Kidney (tissue), 13 donors: ENCODE measurements at regions not wholly inside any gene's neighbourhood (a gene's known extent, or its start where the extent isn't known, plus 50 kb on each side); places are given as distances from the start of the nearest gene placed in this dataset.
"Not testable (repeated sequence)": the region's sequence is repeated elsewhere in the genome, so short reads cannot be mapped to it uniquely, and the experiment has no call there.

Experiments
- DNase-seq, 5 donors: peaks; one replicate each; pipeline ENCODE4 v3.0.0-alpha.2; 2013 to 2020
- FAIRE-seq: peaks from 2 replicates; lab custom pipeline; 2012; peaks lifted over from hg19 to GRCh38; lab: Jason Lieb, UNC
- H3K27ac ChIP-seq, 2 donors: one replicate each; pipeline ENCODE4 v1.7.0; 2013; ENCODE audit warnings: low read depth in 2 of 2, low read length in 2 of 2, inconsistent platforms in 1 of 2
- H3K27me3 ChIP-seq: one replicate; pipeline ENCODE4 v1.7.1; 2013; ENCODE audit warnings: low read length, inconsistent platforms; ENCODE audit not compliant: control insufficient read depth, insufficient read depth
- H3K36me3 ChIP-seq, 3 donors: one replicate each; pipeline versions ENCODE4 v1.7.0 to v1.7.1; 2013; ENCODE audit warnings: low read length in 3 of 3, control low read depth in 1 of 3, inconsistent platforms in 1 of 3; ENCODE audit not compliant: insufficient read depth in 3 of 3, control insufficient read depth in 2 of 3
- H3K4me1 ChIP-seq, 3 donors: one replicate each; pipeline versions ENCODE4 v1.7.0 to v1.7.1; 2013; ENCODE audit warnings: low read length in 3 of 3, inconsistent platforms in 1 of 3, low read depth in 1 of 3; ENCODE audit not compliant: control insufficient read depth in 2 of 3, insufficient read depth in 2 of 3
- H3K4me3 ChIP-seq, 3 donors: one replicate each; pipeline versions ENCODE4 v1.7.0 to v1.8.1; 2013; ENCODE audit warnings: low read length in 3 of 3, control low read depth in 1 of 3, inconsistent platforms in 1 of 3
- H3K9ac ChIP-seq, 3 donors: one replicate each; pipeline versions ENCODE4 v1.7.0 to v1.7.1; 2013; ENCODE audit warnings: low read length in 3 of 3, control low read depth in 1 of 3, inconsistent platforms in 1 of 3
- H3K9me3 ChIP-seq, 3 donors: one replicate each; pipeline versions ENCODE4 v1.7.0 to v1.7.1; 2013; ENCODE audit warnings: low read length in 3 of 3, control low read depth in 1 of 3, inconsistent platforms in 1 of 3; ENCODE audit not compliant: control insufficient read depth in 2 of 3, insufficient read depth in 1 of 3
- CTCF ChIP-seq: IDR thresholded peaks from 3 replicates; pipeline ENCODE4 v1.5.1; 2012; ENCODE audit warnings: mild to moderate bottlenecking, moderate library complexity, borderline replicate concordance; ENCODE audit not compliant: insufficient read depth; ENCODE audit errors: extremely low read depth
- intact Hi-C: fragments of 100-400 bp; cut with DNase I; formaldehyde crosslinking; loops from one replicate; pipeline ENCODE4 v1.11.1; 2022
- donor health status: control.
- donor health status: control.
- donor health status: control.
- donor health status: control.
- donor health status: control.
- donor health status: DM: yes; HTN: yes; CAD: no.
- donor health status: Normal renal cell carcinoma (clear cell type).

- FAIRE-seq (no peak), DNase-seq (no peak)
- no peak for TF ChIP-seq CTCF
- Histone ChIP-seq H3K9ac (no peak overlapping the region), H3K4me3 (no peak overlapping the region), H3K9me3 (no peaks in the 10 kb centered on the region), H3K36me3 (no peaks in the 10 kb centered on the region), H3K27ac (no peak overlapping the region), H3K4me1 (no peaks in the 10 kb centered on the region), H3K27me3 (no peaks in the 10 kb centered on the region)
- intact Hi-C loops: no loop called here
These were observed 169.6 kb upstream of the FOLH1 start for GRCh38 chr11:49377978-49378377.

GRCh38 chr11:49373866-49374265 lies 165.5 kb upstream of the FOLH1 start:
- intact Hi-C loops, H3K36me3 ChIP-seq, FAIRE-seq, H3K4me3 ChIP-seq, H3K27ac ChIP-seq, H3K9ac ChIP-seq, H3K4me1 ChIP-seq, DNase-seq, H3K9me3 ChIP-seq, H3K27me3 ChIP-seq: not testable (repeated sequence)

- H3K27me3 ChIP-seq, intact Hi-C loops, H3K4me1 ChIP-seq, H3K27ac ChIP-seq, H3K9me3 ChIP-seq, H3K9ac ChIP-seq, H3K36me3 ChIP-seq, H3K4me3 ChIP-seq, DNase-seq: not testable (repeated sequence)
- peak; percentile 66 for FAIRE-seq
These were observed 165.0 kb upstream of the FOLH1 start for GRCh38 chr11:49373385-49373784.

GRCh38 chr11:49372137-49372536 lies 163.7 kb upstream of the FOLH1 start:
- DNase-seq (peak in 2 of 5 donors; percentile 7 to 12), FAIRE-seq (peak; percentile 89)
- H3K36me3 ChIP-seq, H3K9ac ChIP-seq, intact Hi-C loops, H3K27me3 ChIP-seq, H3K4me3 ChIP-seq, H3K4me1 ChIP-seq, H3K27ac ChIP-seq, H3K9me3 ChIP-seq: not testable (repeated sequence)
- peak; percentile 13 for TF ChIP-seq CTCF

GRCh38 chr11:49368556-49368955 lies 160.2 kb upstream of the FOLH1 start:
- H3K27me3 ChIP-seq, intact Hi-C loops, H3K9ac ChIP-seq, H3K4me3 ChIP-seq, H3K9me3 ChIP-seq, H3K4me1 ChIP-seq, DNase-seq, H3K27ac ChIP-seq, H3K36me3 ChIP-seq: not testable (repeated sequence)
- FAIRE-seq: peak; percentile 61

- H3K27me3 ChIP-seq, H3K4me1 ChIP-seq, H3K9ac ChIP-seq, intact Hi-C loops, H3K4me3 ChIP-seq, DNase-seq, H3K9me3 ChIP-seq, H3K36me3 ChIP-seq, FAIRE-seq, H3K27ac ChIP-seq: not testable (repeated sequence)
These were observed 157.0 kb upstream of the FOLH1 start for GRCh38 chr11:49365375-49365774.

DNA sequence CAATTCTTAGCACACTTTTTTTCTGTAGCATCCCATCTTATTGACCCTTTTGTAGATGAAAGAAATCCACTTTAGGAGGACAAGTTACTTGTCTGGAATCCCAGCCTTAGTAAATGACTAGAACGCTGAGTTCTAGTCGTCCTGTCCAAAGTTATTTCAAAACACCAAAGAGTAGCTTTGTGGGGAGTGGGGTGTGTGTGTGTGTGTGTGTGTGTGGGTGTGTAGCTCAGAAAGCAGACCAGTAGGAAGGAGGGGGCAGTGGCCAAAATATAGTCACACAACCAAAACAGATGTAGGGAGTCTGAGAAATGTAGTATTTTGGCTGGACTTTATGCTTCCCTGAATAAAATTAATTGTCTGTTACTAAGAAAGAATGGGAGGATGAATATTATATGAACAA lies 154.6 kb upstream of the FOLH1 start:
- DNase-seq, H3K36me3 ChIP-seq, H3K9ac ChIP-seq, H3K4me3 ChIP-seq, H3K9me3 ChIP-seq, FAIRE-seq, H3K27ac ChIP-seq, intact Hi-C loops, H3K4me1 ChIP-seq, H3K27me3 ChIP-seq: not testable (repeated sequence)
